ENCODE measurements at regions not wholly inside any gene's neighbourhood (a gene's known extent, or its start where the extent isn't known, plus 50 kb on each side); places are given as distances from the start of the nearest gene placed in this dataset.
A peak's percentile ranks its signal among the peaks of the same experiment; 100 is the strongest.

DNA sequence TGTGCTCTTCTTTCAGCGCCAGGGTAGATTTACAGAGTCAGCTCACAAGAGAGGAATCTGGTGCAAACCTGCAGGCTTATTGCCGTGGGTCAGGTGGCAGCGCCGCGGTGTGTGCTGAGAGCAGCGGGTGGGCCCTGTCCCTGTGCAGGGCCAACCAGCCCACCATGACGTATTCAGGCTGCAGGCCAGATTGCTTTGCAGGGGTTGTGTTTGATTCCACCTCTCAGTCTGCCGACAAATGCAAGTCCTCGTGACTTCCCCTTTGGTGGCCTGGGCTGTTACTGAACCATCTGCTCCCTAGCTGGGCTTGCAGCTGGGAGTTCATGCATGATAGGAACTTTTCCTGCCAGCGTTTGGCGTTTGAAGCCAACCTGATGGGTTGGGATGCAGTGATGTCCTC, 66.7 kb upstream of the LEP start:
- BruUV-seq (replicated peaks), result no TSS peak
- TF ChIP-seq, protein P1, sequence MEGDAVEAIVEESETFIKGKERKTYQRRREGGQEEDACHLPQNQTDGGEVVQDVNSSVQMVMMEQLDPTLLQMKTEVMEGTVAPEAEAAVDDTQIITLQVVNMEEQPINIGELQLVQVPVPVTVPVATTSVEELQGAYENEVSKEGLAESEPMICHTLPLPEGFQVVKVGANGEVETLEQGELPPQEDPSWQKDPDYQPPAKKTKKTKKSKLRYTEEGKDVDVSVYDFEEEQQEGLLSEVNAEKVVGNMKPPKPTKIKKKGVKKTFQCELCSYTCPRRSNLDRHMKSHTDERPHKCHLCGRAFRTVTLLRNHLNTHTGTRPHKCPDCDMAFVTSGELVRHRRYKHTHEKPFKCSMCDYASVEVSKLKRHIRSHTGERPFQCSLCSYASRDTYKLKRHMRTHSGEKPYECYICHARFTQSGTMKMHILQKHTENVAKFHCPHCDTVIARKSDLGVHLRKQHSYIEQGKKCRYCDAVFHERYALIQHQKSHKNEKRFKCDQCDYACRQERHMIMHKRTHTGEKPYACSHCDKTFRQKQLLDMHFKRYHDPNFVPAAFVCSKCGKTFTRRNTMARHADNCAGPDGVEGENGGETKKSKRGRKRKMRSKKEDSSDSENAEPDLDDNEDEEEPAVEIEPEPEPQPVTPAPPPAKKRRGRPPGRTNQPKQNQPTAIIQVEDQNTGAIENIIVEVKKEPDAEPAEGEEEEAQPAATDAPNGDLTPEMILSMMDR (conservative IDR thresholded peaks at IDR 0.05; ENCODE audit: low read length), result no peak
- no peak for TF ChIP-seq EZH2phosphoT487 (IDR thresholded peaks at IDR 0.05; ENCODE audit: borderline replicate concordance, low read depth, low read length)
- Histone ChIP-seq H3K9me3 (ENCODE audit: low read length) (no peaks in the 10 kb centered on the region), H3K4me2 (ENCODE audit: low read length) (no peak overlapping the region), H3K27ac (ENCODE audit: low read depth, low read length, poor library complexity, severe bottlenecking) (no peak overlapping the region), H3K9me2 (ENCODE audit: insufficient read depth, low read length) (no peaks in the 10 kb centered on the region), H3K4me1 (ENCODE audit: insufficient read depth, low read length, poor library complexity, severe bottlenecking) (peaks cover 11% of the 10 kb centered on the region), H3K36me3 (ENCODE audit: insufficient read depth, low read length) (no peaks in the 10 kb centered on the region), H2AFZ (ENCODE audit: low read length) (no peak overlapping the region), H3K4me3 (ENCODE audit: low read depth, low read length, poor library complexity, severe bottlenecking) (no peak overlapping the region), H4K20me1 (ENCODE audit: insufficient read depth, low read length) (no peaks in the 10 kb centered on the region), H3K79me2 (ENCODE audit: insufficient read depth, low read depth, low read length) (no peaks in the 10 kb centered on the region)
- ChIA-PET CTCF (ENCODE audit: unreplicated experiment) (no interaction called here), POLR2A (interaction anchor here (1.0 kb wide), 1 partner anchor 13 kb away, joined by 4 read pairs; no protein-coding TSS in a partner anchor)
- no peak for DNase-seq (ENCODE audit: low spot score)
- intact Hi-C loops (cut with micrococcal nuclease; ENCODE audit: unreplicated experiment), result no loop called here

- ChIA-PET POLR2A (no interaction called here), CTCF (ENCODE audit: unreplicated experiment) (no interaction called here)
- no peak for DNase-seq (ENCODE audit: low spot score)
- Histone ChIP-seq H3K79me2 (ENCODE audit: insufficient read depth, low read depth, low read length) (no peaks in the 10 kb centered on the region), H3K27ac (ENCODE audit: low read depth, low read length, poor library complexity, severe bottlenecking) (no peak overlapping the region), H3K9me3 (ENCODE audit: low read length) (no peaks in the 10 kb centered on the region), H4K20me1 (ENCODE audit: insufficient read depth, low read length) (no peaks in the 10 kb centered on the region), H3K4me2 (ENCODE audit: low read length) (no peak overlapping the region), H3K9me2 (ENCODE audit: insufficient read depth, low read length) (no peaks in the 10 kb centered on the region), H3K4me3 (ENCODE audit: low read depth, low read length, poor library complexity, severe bottlenecking) (no peak overlapping the region), H3K36me3 (ENCODE audit: insufficient read depth, low read length) (no peaks in the 10 kb centered on the region), H3K4me1 (ENCODE audit: insufficient read depth, low read length, poor library complexity, severe bottlenecking) (peaks cover 11% of the 10 kb centered on the region), H2AFZ (ENCODE audit: low read length) (no peak overlapping the region)
- intact Hi-C loops (cut with micrococcal nuclease; ENCODE audit: unreplicated experiment), result no loop called here
- BruUV-seq (replicated peaks), result no TSS peak
- TF ChIP-seq, protein P1 (conservative IDR thresholded peaks at IDR 0.05; ENCODE audit: low read length), result no peak
- TF ChIP-seq EZH2phosphoT487 (IDR thresholded peaks at IDR 0.05; ENCODE audit: borderline replicate concordance, low read depth, low read length), result no peak
Measured at GRCh38 chr7:128176696-128177095, 64.4 kb upstream of the LEP start.

DNA sequence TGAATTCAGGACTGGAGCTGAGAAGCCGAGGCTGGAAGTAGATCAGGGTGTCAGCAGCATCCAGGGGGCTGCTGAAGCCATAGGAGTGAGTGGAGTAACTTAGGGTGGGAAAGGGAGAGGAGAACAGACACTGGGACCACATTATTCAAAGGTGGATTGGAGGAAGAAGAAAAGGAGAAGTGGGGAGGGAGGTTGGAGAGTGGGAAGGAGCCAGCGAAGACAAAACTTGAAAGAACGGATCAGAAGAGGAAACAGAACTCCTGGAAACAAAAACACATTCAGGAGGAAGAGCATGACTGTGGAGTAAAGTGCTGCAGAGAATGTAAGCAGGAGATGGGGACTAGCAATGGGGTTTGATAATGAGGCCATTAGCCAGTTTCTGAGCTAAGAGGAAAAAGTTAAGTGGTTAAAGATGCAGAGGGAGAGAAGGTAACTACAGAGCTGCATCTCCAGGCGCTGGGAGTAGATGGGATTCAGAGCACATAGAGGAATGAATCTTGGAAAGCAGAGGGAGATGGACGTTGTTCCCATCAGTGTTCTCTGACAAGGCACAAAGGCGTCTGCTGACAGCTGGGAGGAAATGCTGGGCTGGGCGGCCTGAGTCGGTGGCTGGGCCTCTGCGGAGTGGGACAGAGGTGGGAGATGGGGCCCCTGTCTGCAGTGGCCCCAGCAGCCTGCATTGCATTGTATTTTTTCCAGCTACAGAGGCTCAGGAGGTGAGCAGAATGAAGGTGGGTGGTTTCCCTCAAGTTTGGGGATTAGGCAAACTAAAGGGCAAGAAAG, 63.1 kb upstream of the LEP start:
- Histone ChIP-seq H3K79me2 (ENCODE audit: insufficient read depth, low read depth, low read length) (no peaks in the 10 kb centered on the region), H4K20me1 (ENCODE audit: insufficient read depth, low read length) (no peaks in the 10 kb centered on the region), H3K4me1 (ENCODE audit: insufficient read depth, low read length, poor library complexity, severe bottlenecking) (peaks cover 11% of the 10 kb centered on the region), H3K9me3 (ENCODE audit: low read length) (no peaks in the 10 kb centered on the region), H3K36me3 (ENCODE audit: insufficient read depth, low read length) (no peaks in the 10 kb centered on the region), H3K4me3 (ENCODE audit: low read depth, low read length, poor library complexity, severe bottlenecking) (no peak overlapping the region), H2AFZ (ENCODE audit: low read length) (no peak overlapping the region), H3K27ac (ENCODE audit: low read depth, low read length, poor library complexity, severe bottlenecking) (no peak overlapping the region), H3K9me2 (ENCODE audit: insufficient read depth, low read length) (no peaks in the 10 kb centered on the region), H3K4me2 (ENCODE audit: low read length) (peak overlapping the region; percentile 23; the same call in 1 of the 2 replicates)
- ChIA-PET POLR2A (interaction anchor here (0.6 kb wide), 1 partner anchor 1665 kb away, joined by 4 read pairs; no protein-coding TSS in a partner anchor), CTCF (ENCODE audit: unreplicated experiment) (interaction anchor here (1.7 kb wide), 1 partner anchor 31 kb away, joined by 4 read pairs; no protein-coding TSS in a partner anchor)
- no peak for DNase-seq (ENCODE audit: low spot score)
- TF ChIP-seq EZH2phosphoT487 (IDR thresholded peaks at IDR 0.05; ENCODE audit: borderline replicate concordance, low read depth, low read length), result no peak
- TF ChIP-seq, protein P1 (conservative IDR thresholded peaks at IDR 0.05; ENCODE audit: low read length), result no peak
- intact Hi-C loops (cut with micrococcal nuclease; ENCODE audit: unreplicated experiment), result no loop called here
- no TSS peak for BruUV-seq (replicated peaks)
